Epidermal melanocyte (primary cell): ENCODE measurements at regions not wholly inside any gene's neighbourhood (a gene's known extent, or its start where the extent isn't known, plus 50 kb on each side); places are given as distances from the start of the nearest gene placed in this dataset.

Source experiments
- DNase-seq: peaks from one replicate; pipeline ENCODE4 v3.0.0; 2011; ENCODE audit warnings: low spot score; ENCODE audit not compliant: insufficient read length

DNA sequence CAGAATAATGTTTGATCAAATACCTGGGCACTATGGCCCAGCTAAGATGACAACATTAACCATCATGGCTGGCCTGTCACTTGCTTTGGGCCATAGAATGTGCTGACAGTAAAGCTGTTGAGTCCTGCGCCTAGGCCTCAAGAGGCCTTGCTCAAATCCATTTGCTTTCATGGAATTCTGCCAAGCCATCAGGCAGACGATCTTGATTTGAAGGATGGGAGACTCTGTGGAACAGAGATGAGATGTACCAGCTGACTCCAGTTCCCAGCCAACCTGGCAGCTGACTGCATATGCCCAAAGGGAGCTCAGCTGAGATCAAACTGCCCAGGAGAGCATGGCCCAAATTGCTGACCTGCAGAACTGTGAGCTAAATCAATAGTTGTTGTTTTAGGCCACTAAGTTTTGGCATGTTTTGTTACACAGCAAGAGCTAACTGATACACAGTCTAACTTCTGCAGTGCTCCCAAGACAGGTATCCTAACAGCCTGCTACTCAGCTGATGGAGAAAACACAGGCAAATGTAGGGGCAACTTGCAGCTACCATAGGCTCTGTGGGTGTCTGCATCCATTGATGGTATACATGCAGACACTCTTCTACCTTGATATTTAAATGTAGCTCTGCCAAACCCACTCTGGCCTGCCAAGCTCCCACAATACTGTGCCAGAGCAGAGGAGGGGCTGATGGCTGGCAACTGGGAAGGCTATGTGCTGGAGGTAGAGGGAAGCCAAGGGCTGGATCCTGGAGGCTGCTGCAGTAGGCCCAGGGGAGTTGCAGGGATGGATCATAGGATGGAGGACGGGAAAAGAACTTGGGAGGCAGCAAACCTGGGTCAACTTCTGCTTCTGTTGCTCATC, 55.2 kb upstream of the RNF24 start:
- DNase-seq = no peak

DNA sequence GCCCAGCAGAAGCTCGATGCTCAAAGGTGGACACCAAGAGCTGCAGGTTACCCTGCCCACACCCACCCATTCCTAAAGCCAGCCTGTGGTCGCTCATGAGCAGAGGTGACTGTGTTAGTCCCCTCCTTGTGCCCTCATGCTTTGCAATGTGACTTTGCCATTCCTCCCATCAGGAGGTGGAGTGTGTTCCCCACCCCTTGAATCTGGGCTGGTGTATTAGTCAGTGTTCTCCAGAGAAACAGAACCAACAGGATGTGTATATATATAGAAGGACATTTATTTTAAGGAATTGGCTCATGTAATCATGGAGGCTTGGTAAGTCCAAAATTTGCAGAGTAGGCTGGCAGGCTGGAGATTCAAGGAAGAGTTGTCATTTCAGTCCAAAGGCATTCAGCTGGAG, 54.4 kb upstream of the RNF24 start:
- DNase-seq = no peak

DNA sequence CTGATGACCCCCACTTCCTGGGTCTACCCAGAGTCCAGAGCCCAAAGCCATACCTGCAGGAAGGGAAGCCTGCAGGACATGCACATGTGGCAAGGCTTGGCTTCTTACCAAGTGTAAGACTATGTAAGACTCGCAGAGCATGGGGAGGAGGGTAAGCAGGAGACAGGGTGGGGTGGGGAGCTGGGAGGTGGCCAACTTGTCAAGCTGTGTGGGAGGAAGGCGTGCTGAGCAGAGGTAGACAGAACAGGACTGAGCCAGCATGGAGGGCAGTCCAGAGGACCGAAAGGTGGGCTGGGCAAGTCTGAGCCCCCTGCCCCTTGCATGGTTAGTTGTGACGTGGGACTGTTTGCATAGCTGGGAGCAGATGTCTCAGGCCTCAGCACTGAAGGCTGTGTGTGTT, 53.4 kb upstream of the RNF24 start:
- no peak for DNase-seq

DNA sequence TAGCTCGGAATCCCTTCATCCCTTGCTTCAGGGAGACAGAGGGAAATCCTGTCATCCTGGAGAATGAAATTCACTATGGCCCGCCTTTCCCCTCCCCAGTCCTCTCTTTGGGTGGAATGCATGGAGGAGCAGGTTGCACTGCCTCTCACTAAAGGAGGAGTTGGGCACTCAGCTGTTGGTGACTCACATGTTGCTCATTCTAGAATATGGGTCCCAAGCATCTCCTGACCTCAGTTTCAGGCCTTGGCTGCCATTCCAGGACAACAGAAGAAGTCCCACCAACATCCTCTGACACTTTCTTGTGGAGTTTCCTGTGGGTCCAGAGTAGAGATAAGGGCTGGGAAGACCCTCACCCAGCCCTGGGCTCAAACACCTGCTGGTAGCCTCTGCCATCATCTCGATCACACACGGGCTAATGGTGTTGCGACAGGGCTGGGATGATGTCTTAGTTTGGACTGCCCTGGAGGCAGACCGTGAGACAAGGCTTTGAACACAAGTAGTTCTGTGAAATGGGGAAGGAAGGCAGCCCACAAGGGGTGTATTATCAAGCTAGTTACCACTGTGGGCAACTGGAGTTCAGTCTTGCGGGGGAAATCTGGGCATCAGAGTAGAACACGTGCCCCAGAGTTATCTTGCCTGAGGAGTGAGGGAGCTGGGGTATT, 52.4 kb upstream of the RNF24 start:
- DNase-seq = no peak

DNA sequence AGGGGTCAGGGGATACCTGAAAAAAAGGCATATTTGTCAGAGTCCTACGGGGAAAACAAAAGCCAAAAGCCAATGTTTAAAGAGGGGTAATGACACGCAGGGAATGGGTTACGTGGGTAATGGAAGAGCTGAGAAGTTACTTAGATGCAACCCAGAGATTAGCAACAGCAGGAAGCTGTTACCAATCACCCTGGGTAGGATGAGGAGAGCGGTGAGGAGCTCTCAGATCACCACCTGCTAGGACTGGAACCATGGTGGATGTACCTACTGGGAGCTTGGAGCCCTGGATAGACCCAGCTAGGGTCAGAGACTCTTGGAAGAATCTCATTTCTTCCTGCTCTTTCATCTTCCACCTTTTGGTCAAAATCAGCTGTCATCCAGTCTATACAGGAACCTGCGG, 51.2 kb upstream of the RNF24 start:
- DNase-seq = no peak

DNA sequence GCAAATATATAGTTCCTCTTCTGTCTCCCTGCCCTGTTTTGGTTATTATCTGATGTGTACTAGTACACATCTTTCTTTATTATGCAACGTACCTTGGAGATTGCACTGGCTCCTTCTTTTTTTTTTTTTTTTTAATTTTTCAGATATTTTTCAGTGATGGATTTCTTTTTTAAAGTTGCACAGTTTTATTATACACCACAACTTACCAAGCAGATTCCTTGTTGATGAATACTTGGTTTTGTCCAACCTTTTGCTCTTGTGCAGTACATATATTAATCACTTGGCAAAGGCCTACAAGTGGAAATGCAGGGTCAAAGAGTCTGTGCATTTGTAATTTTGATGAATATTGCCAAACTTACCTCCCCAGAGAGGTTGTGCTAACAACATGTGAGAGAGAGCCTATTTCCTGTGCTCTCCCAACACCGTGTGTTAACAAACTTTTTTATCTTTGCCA, 50.1 kb upstream of the RNF24 start:
- no peak for DNase-seq
